GM23338 (cell line): ENCODE measurements at regions not wholly inside any gene's neighbourhood (a gene's known extent, or its start where the extent isn't known, plus 50 kb on each side); places are given as distances from the start of the nearest gene placed in this dataset.

Experiments used
- EZH2 ChIP-seq: fragments of 200-600 bp; sonication (generic); IDR thresholded peaks from one replicate; pipeline ENCODE4 v1.8.0; 2017; ENCODE audit warnings: antibody characterized with exemption, mild to moderate bottlenecking, low read depth; ENCODE audit not compliant: unreplicated experiment
- EZH2phosphoT487 ChIP-seq: fragments of 200-600 bp; sonication (generic); IDR thresholded peaks from one replicate; pipeline ENCODE4 v1.8.1; 2018; ENCODE audit warnings: antibody characterized with exemption; ENCODE audit not compliant: unreplicated experiment
- JUNB ChIP-seq: IDR thresholded peaks from one replicate; pipeline ENCODE4 v1.6.1; 2016; ENCODE audit warnings: antibody characterized with exemption; ENCODE audit not compliant: unreplicated experiment
- POLR2AphosphoS5 ChIP-seq: IDR thresholded peaks from 2 replicates; pipeline ENCODE4 v1.6.1; 2016; ENCODE audit warnings: antibody characterized with exemption, low read depth
- ZNF114 ChIP-seq: fragments of 250-450 bp; sonication (Bioruptor Pico); IDR thresholded peaks from 2 replicates; pipeline ENCODE4 v1.5.0; 2020; ENCODE audit warnings: mild to moderate bottlenecking, moderate library complexity
- TF ChIP-seq, protein P1 (sequence below), 2 experiments: fragments of 200-600 bp in 1 of 2; sonication (generic) in 1 of 2; conservative IDR thresholded peaks; 2 replicates each; pipeline versions ENCODE4 v1.5.1 to v1.6.1; 2016 to 2017; ENCODE audit warnings: antibody characterized with exemption in 2 of 2, low read depth in 2 of 2, mild to moderate bottlenecking in 2 of 2, moderate library complexity in 1 of 2
- TF ChIP-seq, protein P2 (sequence below): IDR thresholded peaks from one replicate; pipeline ENCODE4 v1.6.1; 2018; ENCODE audit warnings: antibody characterized with exemption; ENCODE audit not compliant: unreplicated experiment

DNA sequence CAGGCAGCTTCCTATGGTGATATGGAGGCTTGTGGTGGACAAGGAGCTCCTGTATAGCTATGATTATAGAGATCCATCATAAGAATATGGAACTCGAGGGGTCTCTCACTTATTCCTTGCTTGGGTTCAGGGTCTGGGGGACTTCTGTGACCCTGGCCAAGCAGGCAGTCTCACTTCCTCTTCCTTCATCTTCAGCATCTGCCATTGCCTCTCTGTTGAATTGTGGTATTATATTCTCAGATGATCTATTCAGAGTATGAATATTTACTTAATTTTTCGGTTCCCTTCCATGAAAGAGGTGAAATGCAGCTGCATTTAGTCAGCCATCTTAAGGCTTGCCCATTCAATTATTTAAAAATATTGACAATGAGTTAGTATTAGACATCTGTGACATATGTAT lies 292.9 kb downstream of the SPIN4 start:
- no peak for TF ChIP-seq EZH2
- TF ChIP-seq, protein P1, sequence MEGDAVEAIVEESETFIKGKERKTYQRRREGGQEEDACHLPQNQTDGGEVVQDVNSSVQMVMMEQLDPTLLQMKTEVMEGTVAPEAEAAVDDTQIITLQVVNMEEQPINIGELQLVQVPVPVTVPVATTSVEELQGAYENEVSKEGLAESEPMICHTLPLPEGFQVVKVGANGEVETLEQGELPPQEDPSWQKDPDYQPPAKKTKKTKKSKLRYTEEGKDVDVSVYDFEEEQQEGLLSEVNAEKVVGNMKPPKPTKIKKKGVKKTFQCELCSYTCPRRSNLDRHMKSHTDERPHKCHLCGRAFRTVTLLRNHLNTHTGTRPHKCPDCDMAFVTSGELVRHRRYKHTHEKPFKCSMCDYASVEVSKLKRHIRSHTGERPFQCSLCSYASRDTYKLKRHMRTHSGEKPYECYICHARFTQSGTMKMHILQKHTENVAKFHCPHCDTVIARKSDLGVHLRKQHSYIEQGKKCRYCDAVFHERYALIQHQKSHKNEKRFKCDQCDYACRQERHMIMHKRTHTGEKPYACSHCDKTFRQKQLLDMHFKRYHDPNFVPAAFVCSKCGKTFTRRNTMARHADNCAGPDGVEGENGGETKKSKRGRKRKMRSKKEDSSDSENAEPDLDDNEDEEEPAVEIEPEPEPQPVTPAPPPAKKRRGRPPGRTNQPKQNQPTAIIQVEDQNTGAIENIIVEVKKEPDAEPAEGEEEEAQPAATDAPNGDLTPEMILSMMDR (conservative IDR thresholded peaks at IDR 0.05; ENCODE audit: low read depth in 2 of 2) = no peak
- TF ChIP-seq JUNB = no peak
- TF ChIP-seq POLR2AphosphoS5 = no peak
- TF ChIP-seq, protein P2, sequence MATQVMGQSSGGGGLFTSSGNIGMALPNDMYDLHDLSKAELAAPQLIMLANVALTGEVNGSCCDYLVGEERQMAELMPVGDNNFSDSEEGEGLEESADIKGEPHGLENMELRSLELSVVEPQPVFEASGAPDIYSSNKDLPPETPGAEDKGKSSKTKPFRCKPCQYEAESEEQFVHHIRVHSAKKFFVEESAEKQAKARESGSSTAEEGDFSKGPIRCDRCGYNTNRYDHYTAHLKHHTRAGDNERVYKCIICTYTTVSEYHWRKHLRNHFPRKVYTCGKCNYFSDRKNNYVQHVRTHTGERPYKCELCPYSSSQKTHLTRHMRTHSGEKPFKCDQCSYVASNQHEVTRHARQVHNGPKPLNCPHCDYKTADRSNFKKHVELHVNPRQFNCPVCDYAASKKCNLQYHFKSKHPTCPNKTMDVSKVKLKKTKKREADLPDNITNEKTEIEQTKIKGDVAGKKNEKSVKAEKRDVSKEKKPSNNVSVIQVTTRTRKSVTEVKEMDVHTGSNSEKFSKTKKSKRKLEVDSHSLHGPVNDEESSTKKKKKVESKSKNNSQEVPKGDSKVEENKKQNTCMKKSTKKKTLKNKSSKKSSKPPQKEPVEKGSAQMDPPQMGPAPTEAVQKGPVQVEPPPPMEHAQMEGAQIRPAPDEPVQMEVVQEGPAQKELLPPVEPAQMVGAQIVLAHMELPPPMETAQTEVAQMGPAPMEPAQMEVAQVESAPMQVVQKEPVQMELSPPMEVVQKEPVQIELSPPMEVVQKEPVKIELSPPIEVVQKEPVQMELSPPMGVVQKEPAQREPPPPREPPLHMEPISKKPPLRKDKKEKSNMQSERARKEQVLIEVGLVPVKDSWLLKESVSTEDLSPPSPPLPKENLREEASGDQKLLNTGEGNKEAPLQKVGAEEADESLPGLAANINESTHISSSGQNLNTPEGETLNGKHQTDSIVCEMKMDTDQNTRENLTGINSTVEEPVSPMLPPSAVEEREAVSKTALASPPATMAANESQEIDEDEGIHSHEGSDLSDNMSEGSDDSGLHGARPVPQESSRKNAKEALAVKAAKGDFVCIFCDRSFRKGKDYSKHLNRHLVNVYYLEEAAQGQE = no peak
- TF ChIP-seq ZNF114 (CRISPR knock-in tag) = no peak
- TF ChIP-seq EZH2phosphoT487 = no peak
